ENCODE measurements at regions not wholly inside any gene's neighbourhood (a gene's known extent, or its start where the extent isn't known, plus 50 kb on each side); places are given as distances from the start of the nearest gene placed in this dataset.

GRCh38 chr18:27688581-27688980, 488.3 kb downstream of the CDH2 start (continued):
- TF ChIP-seq CUX1 (IDR thresholded peaks at IDR 0.05; ENCODE audit: insufficient replicate concordance, low read depth, low read length) (no peak), SRF (IDR thresholded peaks at IDR 0.05; ENCODE audit: low read depth in 2 of 2, low read length in 2 of 2) (no peak), ZNF622 (IDR thresholded peaks at IDR 0.05) (no peak), ATF2 (IDR thresholded peaks at IDR 0.05; ENCODE audit: low read length) (no peak), ZZZ3 (IDR thresholded peaks at IDR 0.05; ENCODE audit: control insufficient read depth, insufficient read length, low read depth) (no peak), CBX3 (IDR thresholded peaks at IDR 0.05; ENCODE audit: borderline replicate concordance, low read depth) (no peak), NFYA (IDR thresholded peaks at IDR 0.05; ENCODE audit: borderline replicate concordance, low read depth, low read length) (no peak), NBN (IDR thresholded peaks at IDR 0.05) (no peak), BCL3 (IDR thresholded peaks at IDR 0.05; ENCODE audit: borderline replicate concordance, insufficient read depth, low read depth, low read length, poor library complexity, severe bottlenecking) (no peak), NFXL1 (IDR thresholded peaks at IDR 0.05; ENCODE audit: borderline replicate concordance) (no peak), NKRF (conservative IDR thresholded peaks at IDR 0.05) (no peak)

Measured in GM12878 (cell line).